Stimulated activated CD4-positive, alpha-beta T cell treated with anti-CD3 and anti-CD28 coated beads, Interleukin-4, amount 100 ng/mL, for 1 hour (primary cell): ENCODE measurements at regions not wholly inside any gene's neighbourhood (a gene's known extent, or its start where the extent isn't known, plus 50 kb on each side); places are given as distances from the start of the nearest gene placed in this dataset.

ENCODE experiments used
- DNase-seq: peaks from one replicate; pipeline ENCODE4 v3.0.0-alpha.2; 2020

- DNase-seq = no peak
Observed at GRCh38 chr4:20412072-20412471, 160.4 kb downstream of the SLIT2 start.

- DNase-seq = no peak
Observed at GRCh38 chr4:20416800-20417199, 165.1 kb downstream of the SLIT2 start.

- no peak for DNase-seq
Observed at GRCh38 chr4:20418861-20419451, 167.3 kb downstream of the SLIT2 start.

GRCh38 chr4:20420916-20421602 lies 169.4 kb downstream of the SLIT2 start:
- DNase-seq = no peak

- no peak for DNase-seq
Observed at GRCh38 chr4:20421603-20421985, 169.9 kb downstream of the SLIT2 start.

GRCh38 chr4:20422398-20422797 lies 170.7 kb downstream of the SLIT2 start:
- peak; percentile 3 for DNase-seq

- DNase-seq = no peak
Observed at GRCh38 chr4:20423420-20423819, 171.7 kb downstream of the SLIT2 start.

GRCh38 chr4:20426028-20426427 lies 174.3 kb downstream of the SLIT2 start:
- DNase-seq = no peak

- DNase-seq = no peak
Observed at GRCh38 chr4:20428436-20429160, 176.9 kb downstream of the SLIT2 start.

GRCh38 chr4:20430259-20430941 lies 178.7 kb downstream of the SLIT2 start:
- no peak for DNase-seq

GRCh38 chr4:20431543-20431951 lies 179.8 kb downstream of the SLIT2 start:
- DNase-seq = no peak

- DNase-seq = no peak
Observed at GRCh38 chr4:20432088-20432487, 180.4 kb downstream of the SLIT2 start.

- no peak for DNase-seq
Observed at GRCh38 chr4:20433097-20433705, 181.5 kb downstream of the SLIT2 start.

GRCh38 chr4:20440170-20440569 lies 188.5 kb downstream of the SLIT2 start:
- DNase-seq = no peak

GRCh38 chr4:20443015-20443805 lies 191.5 kb downstream of the SLIT2 start:
- no peak for DNase-seq

- DNase-seq = no peak
Observed at GRCh38 chr4:20444599-20445337, 193.1 kb downstream of the SLIT2 start.

- no peak for DNase-seq
Observed at GRCh38 chr4:20445933-20446723, 194.4 kb downstream of the SLIT2 start.

GRCh38 chr4:20447103-20447502 lies 195.4 kb downstream of the SLIT2 start:
- DNase-seq = no peak

GRCh38 chr4:20451986-20452385 lies 200.3 kb downstream of the SLIT2 start:
- DNase-seq = no peak

- no peak for DNase-seq
Observed at GRCh38 chr4:20454515-20454914, 202.8 kb downstream of the SLIT2 start.

GRCh38 chr4:20456407-20456806 lies 204.7 kb downstream of the SLIT2 start:
- DNase-seq = no peak
